Transverse colon (tissue), 4 donors: ENCODE measurements at regions not wholly inside any gene's neighbourhood (a gene's known extent, or its start where the extent isn't known, plus 50 kb on each side); places are given as distances from the start of the nearest gene placed in this dataset.

Source experiments
- CTCF ChIP-seq, 5 experiments: fragments of 200-600 bp in 3 of 5; fragments of 450-650 bp in 2 of 5; sonication (generic) in 3 of 5; IDR thresholded peaks; 1 replicate in 2 of 5; 2 replicates in 3 of 5; pipeline ENCODE4 v1.5.1; 2016 to 2017; ENCODE audit warnings: antibody characterized with exemption in 5 of 5, inconsistent platforms in 3 of 5, mild to moderate bottlenecking in 2 of 5, moderate library complexity in 1 of 5
- POLR2AphosphoS5 ChIP-seq, 3 donors: sonication (generic); formaldehyde crosslinking; IDR thresholded peaks; one replicate each; pipeline ENCODE4 v1.6.1; 2016; ENCODE audit warnings: antibody characterized with exemption in 3 of 3

DNA sequence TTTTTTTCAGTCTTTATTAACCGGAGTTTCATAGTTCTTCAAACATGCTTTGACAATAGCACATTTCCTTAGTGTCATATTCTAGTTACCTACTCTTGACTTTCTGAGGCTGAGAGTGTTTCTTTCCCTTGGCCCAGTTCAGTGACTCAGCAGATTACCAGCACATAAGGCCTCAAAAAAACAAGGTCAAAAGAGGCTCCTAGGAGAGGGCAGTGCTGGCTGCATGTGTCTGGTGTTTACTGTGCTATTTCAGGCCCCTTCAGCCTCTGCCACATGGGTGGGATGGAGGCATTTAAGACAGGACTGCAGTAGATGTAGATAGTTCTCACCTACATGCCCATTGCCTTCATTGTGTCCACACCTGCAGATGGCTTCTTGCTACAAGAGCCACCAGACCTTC lies 198.2 kb upstream of the SSTR4 start:
- TF ChIP-seq CTCF (IDR thresholded peaks at IDR 0.05) (no peak), POLR2AphosphoS5 (IDR thresholded peaks at IDR 0.05) (no peak)
